ENCODE measurements at regions not wholly inside any gene's neighbourhood (a gene's known extent, or its start where the extent isn't known, plus 50 kb on each side); places are given as distances from the start of the nearest gene placed in this dataset.

GRCh38 chr5:111572561-111572960 is 60.2 kb upstream of the STARD4 start:
- TF ChIP-seq NFIC (IDR thresholded peaks at IDR 0.05): 0 out of 2 replicates have a peak, but pooled peaks have one; percentile 14
- no peak for TF ChIP-seq REST (IDR thresholded peaks at IDR 0.05; ENCODE audit: low read depth)
- no peak for TF ChIP-seq TEAD4 (IDR thresholded peaks at IDR 0.05)

- TF ChIP-seq USF1 (IDR thresholded peaks at IDR 0.05) (peak; percentile 65), YY1 (IDR thresholded peaks at IDR 0.05; ENCODE audit: low read depth) (no peak), TEAD4 (IDR thresholded peaks at IDR 0.05) (no peak), NFIC (IDR thresholded peaks at IDR 0.05) (no peak), ZBTB7A (IDR thresholded peaks at IDR 0.05; ENCODE audit: low read depth) (no peak), EP300 (IDR thresholded peaks at IDR 0.05; ENCODE audit: borderline replicate concordance) (peak; percentile 41; the same call in 1 of the 2 replicates), TCF12 (IDR thresholded peaks at IDR 0.05; ENCODE audit: low read depth) (no peak)
Measured at GRCh38 chr5:111563031-111563822, 50.9 kb upstream of the STARD4 start.

- TF ChIP-seq RAD21 (IDR thresholded peaks at IDR 0.05; ENCODE audit: low read depth) (no peak), EP300 (IDR thresholded peaks at IDR 0.05; ENCODE audit: borderline replicate concordance) (peak; percentile 13; the same call in 1 of the 2 replicates), CEBPB (IDR thresholded peaks at IDR 0.05) (no peak), TEAD4 (IDR thresholded peaks at IDR 0.05) (no peak), NFIC (IDR thresholded peaks at IDR 0.05) (peak; percentile 51), USF1 (IDR thresholded peaks at IDR 0.05) (no peak)
Measured at GRCh38 chr5:111562561-111562960, 50.2 kb upstream of the STARD4 start.

All from Ishikawa (cell line).